ENCODE measurements at regions not wholly inside any gene's neighbourhood (a gene's known extent, or its start where the extent isn't known, plus 50 kb on each side); places are given as distances from the start of the nearest gene placed in this dataset.

GRCh38 chr2:128628206-128628605 is 309.5 kb upstream of the HS6ST1 start:
- no peak for DNase-seq (ENCODE audit: low spot score)

- DNase-seq (ENCODE audit: low spot score) = no peak
Measured at GRCh38 chr2:128628996-128629395, 310.3 kb upstream of the HS6ST1 start.

- no peak for DNase-seq (ENCODE audit: low spot score)
Measured at GRCh38 chr2:128630974-128631697, 312.5 kb upstream of the HS6ST1 start.

- no peak for DNase-seq (ENCODE audit: low spot score)
Measured at GRCh38 chr2:128631698-128632500, 313.2 kb upstream of the HS6ST1 start.

DNA sequence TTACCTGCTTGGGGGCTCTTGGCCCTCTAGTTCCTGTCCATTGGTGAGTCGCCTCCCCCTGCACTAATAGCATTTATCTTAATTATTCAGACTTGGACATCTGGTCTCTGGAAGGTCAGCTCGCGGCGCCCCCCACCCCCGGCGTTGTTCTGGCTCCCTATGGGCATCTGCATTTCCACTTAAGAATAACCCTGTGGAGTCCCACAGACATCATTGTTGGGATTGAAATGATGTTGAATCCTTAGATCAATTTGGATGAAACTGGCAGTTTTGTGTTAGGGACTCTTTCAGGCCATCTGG is 313.8 kb upstream of the HS6ST1 start:
- no peak for DNase-seq (ENCODE audit: low spot score)

DNA sequence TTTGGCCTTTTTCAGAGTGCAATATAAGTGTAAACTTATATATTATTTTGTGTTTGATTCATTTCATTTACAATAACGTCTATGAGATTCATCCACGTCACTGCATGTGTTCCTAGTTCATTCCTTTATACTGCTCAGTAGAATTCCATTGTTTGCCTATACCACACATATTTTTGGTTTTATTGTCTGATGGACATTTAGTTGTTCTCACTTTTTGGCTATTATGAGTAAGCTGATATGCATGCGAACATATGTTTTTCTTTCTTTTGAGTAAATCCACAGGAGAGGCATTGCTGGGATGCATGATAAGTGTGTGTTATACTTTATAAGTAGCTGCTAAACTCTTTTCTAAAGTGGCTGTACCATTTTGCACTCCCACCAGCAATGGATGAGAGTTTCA is 314.8 kb upstream of the HS6ST1 start:
- DNase-seq (ENCODE audit: low spot score) = no peak

DNA sequence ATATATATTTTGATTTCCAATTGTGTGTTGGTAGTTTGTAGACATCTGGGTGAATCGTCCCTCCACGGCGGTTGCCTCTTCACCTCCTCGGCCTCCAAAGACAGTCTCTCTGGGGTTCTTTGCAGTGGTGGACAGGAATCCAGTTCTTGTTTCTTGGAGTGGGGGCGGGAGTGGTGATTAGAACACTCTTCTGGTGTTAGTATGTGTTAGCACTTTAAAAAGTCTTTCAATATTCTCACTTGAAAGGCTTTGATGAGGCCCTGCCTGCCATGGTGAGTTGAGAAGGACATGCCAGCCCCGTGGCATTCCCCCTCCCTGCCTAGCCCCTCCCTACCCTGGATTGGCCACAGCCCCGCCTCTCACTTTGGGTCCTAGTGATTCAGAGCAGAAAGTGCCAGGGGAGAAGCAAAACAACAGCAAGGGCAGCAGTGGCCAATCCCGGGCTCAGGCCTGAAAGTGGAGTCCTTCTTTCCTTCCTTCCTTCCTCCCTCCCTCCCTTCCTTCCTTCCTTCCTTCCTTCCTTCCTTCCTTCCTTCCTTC is 316.8 kb upstream of the HS6ST1 start:
- DNase-seq (ENCODE audit: low spot score) = no peak

GRCh38 chr2:128636802-128637147 is 318.1 kb upstream of the HS6ST1 start:
- no peak for DNase-seq (ENCODE audit: low spot score)

GRCh38 chr2:128637481-128638155 is 318.9 kb upstream of the HS6ST1 start:
- no peak for DNase-seq (ENCODE audit: low spot score)

- no peak for DNase-seq (ENCODE audit: low spot score)
Measured at GRCh38 chr2:128638341-128639119, 319.9 kb upstream of the HS6ST1 start.

- no peak for DNase-seq (ENCODE audit: low spot score)
Measured at GRCh38 chr2:128639120-128639477, 320.4 kb upstream of the HS6ST1 start.

DNA sequence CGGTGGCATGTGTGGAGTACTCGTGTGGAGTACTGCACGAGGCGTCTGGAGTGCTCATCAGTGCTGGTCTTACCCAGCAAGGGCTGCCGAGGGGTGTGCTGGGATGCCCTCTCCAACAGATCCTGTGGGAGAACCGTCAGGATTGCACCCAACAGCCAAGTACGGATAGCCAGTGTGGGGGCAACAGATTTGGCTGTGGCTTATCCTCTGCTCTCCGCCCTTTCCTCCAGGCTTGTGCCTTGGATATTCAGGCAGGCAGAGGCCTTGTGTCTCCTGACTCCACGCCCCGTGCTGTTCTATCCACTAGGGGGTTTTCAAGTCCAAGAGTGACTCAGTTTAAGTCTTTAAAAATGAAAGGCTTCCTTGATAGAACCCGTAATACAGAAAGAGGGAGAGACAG is 321.0 kb upstream of the HS6ST1 start:
- no peak for DNase-seq (ENCODE audit: low spot score)

- DNase-seq (ENCODE audit: low spot score) = no peak
Measured at GRCh38 chr2:128640166-128640844, 321.6 kb upstream of the HS6ST1 start.

DNA sequence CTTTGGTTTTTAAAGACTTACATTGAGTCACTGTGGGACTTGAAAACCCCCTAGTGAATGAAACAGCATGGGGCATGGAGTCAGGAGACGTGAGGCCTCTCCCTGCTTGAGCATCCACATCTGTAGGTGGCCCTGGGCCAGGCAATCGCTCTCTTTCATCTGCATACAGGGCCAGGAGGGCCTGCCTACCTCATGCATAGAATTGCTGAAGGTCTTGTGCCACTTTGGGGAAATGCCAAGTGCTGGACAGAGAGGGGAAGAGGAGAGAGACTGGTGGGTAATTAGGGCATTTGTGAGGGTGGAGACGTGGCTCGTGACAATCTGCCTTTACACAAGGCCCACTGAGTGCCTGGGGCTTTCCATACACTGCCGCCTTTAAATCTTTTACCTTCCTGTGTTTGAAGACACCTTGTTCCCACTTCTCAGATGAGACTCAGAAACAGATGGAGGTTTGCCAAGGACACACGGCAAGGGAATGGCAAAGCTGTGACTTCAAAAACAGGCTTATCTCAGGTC is 322.2 kb upstream of the HS6ST1 start:
- no peak for DNase-seq (ENCODE audit: low spot score)

DNA sequence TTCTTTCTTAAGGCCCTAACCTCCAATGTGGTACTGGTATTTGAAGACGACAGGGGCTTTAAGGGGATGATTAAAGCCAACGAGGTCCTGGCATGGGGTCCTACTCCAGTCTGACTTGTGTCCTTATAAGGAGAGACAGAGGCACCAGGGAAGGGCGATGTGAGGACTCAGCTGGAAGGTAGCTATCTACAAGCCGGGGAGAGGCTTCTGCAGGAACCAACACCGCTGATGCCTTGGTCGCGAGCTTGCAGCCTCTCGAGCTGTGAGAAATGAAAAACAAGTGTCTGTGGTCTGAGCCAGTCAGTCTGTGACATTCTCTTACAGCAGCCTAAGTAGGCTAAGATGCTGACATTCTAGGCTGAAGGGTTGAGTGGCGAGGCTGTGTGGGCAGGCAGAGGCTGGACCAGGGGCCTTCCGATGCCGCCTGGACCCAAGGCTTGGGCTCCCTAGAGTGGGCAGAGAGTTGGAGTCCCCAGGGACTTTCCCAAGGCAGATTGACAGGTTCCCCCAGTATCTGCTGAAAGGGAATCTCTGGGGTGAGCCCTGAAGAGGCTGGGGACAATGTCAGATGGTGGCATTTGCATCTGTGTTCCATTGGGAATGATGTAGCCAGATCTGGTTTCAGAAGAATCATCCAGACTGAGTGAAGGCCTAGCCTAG is 322.9 kb upstream of the HS6ST1 start:
- no peak for DNase-seq (ENCODE audit: low spot score)

GRCh38 chr2:128642316-128642715 is 323.6 kb upstream of the HS6ST1 start:
- no peak for DNase-seq (ENCODE audit: low spot score)

DNA sequence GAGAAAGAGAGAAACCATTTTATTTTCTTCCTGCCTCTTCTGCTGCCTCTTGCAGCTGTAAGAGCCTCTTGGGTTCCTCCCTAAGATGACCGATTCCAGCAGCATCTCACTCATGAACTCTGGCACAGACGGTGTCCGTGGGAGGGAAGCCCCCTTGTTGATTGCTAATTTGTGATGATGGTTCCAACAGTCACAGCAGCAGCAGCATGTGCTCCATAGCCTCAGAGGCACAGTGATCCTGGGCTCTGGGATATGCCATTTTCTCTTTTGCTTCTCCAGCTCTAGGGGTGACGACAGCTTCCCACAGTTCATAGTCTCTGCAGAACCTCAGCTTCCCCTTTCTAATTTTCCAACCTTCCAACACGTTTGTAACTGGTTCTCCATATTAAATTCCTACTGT is 324.2 kb upstream of the HS6ST1 start:
- no peak for DNase-seq (ENCODE audit: low spot score)

- no peak for DNase-seq (ENCODE audit: low spot score)
Measured at GRCh38 chr2:128643221-128644065, 324.8 kb upstream of the HS6ST1 start.

GRCh38 chr2:128644156-128644555 is 325.5 kb upstream of the HS6ST1 start:
- no peak for DNase-seq (ENCODE audit: low spot score)
